HL-60 (cell line): ENCODE measurements at regions not wholly inside any gene's neighbourhood (a gene's known extent, or its start where the extent isn't known, plus 50 kb on each side); places are given as distances from the start of the nearest gene placed in this dataset.

ENCODE experiments used
- DNase-seq, 2 experiments: peaks; one replicate each; pipeline ENCODE4 v3.0.0-alpha.2; 2010 to 2020; ENCODE audit warnings: low read depth in 1 of 2, low spot score in 1 of 2
- H3K27ac ChIP-seq: fragments of 250-450 bp; sonication (Bioruptor Pico); replicated peaks from 2 replicates; pipeline ENCODE4 v1.5.1; 2020; ENCODE audit warnings: mild to moderate bottlenecking, moderate library complexity
- H3K27me3 ChIP-seq: fragments of 250-450 bp; sonication (Bioruptor Pico); 2 replicates; pipeline ENCODE4 v1.5.1; 2021; ENCODE audit warnings: mild to moderate bottlenecking, moderate library complexity; ENCODE audit not compliant: insufficient read depth, poor library complexity, severe bottlenecking
- H3K4me3 ChIP-seq: replicated peaks from 2 replicates; pipeline ENCODE4 v1.5.1; 2011; ENCODE audit warnings: mild to moderate bottlenecking, control low read depth, low read length; ENCODE audit not compliant: insufficient read depth
- GABPA ChIP-seq: IDR thresholded peaks from 2 replicates; pipeline ENCODE4 v1.6.1; 2012; ENCODE audit warnings: low read depth
- POLR2AphosphoS5 ChIP-seq: IDR thresholded peaks from 2 replicates; pipeline ENCODE4 v1.6.1; 2012; ENCODE audit warnings: low read depth
- SPI1 ChIP-seq: IDR thresholded peaks from 2 replicates; pipeline ENCODE4 v1.6.1; 2012; ENCODE audit warnings: low read depth, mild to moderate bottlenecking, borderline replicate concordance
- TF ChIP-seq, protein P1 (sequence below): IDR thresholded peaks from 2 replicates; pipeline ENCODE4 v1.6.1; 2012; ENCODE audit warnings: low read depth; ENCODE audit not compliant: insufficient replicate concordance
- TF ChIP-seq, protein P2 (sequence below): IDR thresholded peaks from one replicate; pipeline ENCODE4 v1.5.1; 2011; ENCODE audit warnings: low read length, control low read depth, inconsistent platforms; ENCODE audit not compliant: insufficient read depth

DNA sequence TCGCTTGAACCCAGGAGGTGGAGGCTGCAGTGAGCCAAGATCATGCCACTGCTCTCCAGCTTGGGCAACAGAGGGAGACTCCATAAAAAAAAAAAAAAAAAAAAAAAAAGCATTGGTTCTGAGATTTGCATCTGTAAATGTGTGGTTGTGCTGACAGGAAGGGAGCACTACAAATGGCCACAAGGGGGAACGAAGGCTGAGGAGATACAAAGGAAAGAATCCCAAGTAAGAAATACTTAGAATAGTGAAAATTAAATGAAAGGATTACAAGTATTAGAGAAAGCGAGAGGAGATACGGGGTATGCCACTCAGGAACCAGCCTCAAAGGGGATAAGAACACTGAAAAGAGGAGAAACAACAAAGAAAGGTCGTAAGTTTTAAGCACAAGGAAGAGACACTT is 284.9 kb downstream of the KLF12 start:
- Histone ChIP-seq H3K27ac (no peak overlapping the region), H3K27me3 (no peaks in the 10 kb centered on the region), H3K4me3 (no peak overlapping the region)
- no peak for DNase-seq
- no peak for TF ChIP-seq POLR2AphosphoS5
- TF ChIP-seq, protein P1, sequence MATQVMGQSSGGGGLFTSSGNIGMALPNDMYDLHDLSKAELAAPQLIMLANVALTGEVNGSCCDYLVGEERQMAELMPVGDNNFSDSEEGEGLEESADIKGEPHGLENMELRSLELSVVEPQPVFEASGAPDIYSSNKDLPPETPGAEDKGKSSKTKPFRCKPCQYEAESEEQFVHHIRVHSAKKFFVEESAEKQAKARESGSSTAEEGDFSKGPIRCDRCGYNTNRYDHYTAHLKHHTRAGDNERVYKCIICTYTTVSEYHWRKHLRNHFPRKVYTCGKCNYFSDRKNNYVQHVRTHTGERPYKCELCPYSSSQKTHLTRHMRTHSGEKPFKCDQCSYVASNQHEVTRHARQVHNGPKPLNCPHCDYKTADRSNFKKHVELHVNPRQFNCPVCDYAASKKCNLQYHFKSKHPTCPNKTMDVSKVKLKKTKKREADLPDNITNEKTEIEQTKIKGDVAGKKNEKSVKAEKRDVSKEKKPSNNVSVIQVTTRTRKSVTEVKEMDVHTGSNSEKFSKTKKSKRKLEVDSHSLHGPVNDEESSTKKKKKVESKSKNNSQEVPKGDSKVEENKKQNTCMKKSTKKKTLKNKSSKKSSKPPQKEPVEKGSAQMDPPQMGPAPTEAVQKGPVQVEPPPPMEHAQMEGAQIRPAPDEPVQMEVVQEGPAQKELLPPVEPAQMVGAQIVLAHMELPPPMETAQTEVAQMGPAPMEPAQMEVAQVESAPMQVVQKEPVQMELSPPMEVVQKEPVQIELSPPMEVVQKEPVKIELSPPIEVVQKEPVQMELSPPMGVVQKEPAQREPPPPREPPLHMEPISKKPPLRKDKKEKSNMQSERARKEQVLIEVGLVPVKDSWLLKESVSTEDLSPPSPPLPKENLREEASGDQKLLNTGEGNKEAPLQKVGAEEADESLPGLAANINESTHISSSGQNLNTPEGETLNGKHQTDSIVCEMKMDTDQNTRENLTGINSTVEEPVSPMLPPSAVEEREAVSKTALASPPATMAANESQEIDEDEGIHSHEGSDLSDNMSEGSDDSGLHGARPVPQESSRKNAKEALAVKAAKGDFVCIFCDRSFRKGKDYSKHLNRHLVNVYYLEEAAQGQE: no peak
- TF ChIP-seq GABPA: no peak
- no peak for TF ChIP-seq SPI1
- TF ChIP-seq, protein P2, sequence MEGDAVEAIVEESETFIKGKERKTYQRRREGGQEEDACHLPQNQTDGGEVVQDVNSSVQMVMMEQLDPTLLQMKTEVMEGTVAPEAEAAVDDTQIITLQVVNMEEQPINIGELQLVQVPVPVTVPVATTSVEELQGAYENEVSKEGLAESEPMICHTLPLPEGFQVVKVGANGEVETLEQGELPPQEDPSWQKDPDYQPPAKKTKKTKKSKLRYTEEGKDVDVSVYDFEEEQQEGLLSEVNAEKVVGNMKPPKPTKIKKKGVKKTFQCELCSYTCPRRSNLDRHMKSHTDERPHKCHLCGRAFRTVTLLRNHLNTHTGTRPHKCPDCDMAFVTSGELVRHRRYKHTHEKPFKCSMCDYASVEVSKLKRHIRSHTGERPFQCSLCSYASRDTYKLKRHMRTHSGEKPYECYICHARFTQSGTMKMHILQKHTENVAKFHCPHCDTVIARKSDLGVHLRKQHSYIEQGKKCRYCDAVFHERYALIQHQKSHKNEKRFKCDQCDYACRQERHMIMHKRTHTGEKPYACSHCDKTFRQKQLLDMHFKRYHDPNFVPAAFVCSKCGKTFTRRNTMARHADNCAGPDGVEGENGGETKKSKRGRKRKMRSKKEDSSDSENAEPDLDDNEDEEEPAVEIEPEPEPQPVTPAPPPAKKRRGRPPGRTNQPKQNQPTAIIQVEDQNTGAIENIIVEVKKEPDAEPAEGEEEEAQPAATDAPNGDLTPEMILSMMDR: no peak

DNA sequence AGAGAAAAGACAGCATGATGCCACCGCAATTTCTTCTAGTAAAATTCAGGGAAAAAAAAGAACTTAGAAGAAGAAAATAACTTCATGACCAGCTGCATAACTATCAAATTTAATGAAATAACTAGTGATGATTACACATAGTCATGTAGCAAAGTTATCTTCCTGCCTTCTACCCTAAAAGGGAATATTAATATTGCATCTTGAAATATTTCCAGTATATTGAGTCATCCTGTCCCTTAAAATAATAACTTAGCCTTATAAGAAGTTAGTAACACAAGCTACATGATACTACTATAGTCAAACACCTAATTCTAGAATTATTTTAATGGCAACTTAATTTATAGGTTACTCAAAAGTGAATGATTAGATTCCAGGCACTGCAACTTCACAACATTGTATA is 289.2 kb downstream of the KLF12 start:
- Histone ChIP-seq H3K4me3 (no peak overlapping the region), H3K27me3 (no peaks in the 10 kb centered on the region), H3K27ac (no peak overlapping the region)
- DNase-seq: no peak
- TF ChIP-seq POLR2AphosphoS5: no peak
- no peak for TF ChIP-seq GABPA

GRCh38 chr13:73842626-73843025 is 291.6 kb downstream of the KLF12 start:
- TF ChIP-seq GABPA: no peak
- TF ChIP-seq, protein P1: no peak
- TF ChIP-seq, protein P2: no peak
- no peak for TF ChIP-seq POLR2AphosphoS5
- TF ChIP-seq SPI1: no peak
- DNase-seq: no peak
- H3K27ac ChIP-seq: no peak overlapping the region
- no peak overlapping the region for H3K4me3 ChIP-seq
- H3K27me3 ChIP-seq: no peaks in the 10 kb centered on the region

- TF ChIP-seq GABPA (no peak), SPI1 (no peak), POLR2AphosphoS5 (no peak)
- TF ChIP-seq, protein P2: no peak
- TF ChIP-seq, protein P1: no peak
- H3K27me3 ChIP-seq: no peaks in the 10 kb centered on the region
- no peak overlapping the region for H3K4me3 ChIP-seq
- DNase-seq: no peak
- H3K27ac ChIP-seq: no peak overlapping the region
Observed at GRCh38 chr13:73842184-73842583, 292.0 kb downstream of the KLF12 start.
